Neuronal stem cell (in vitro differentiated cells): ENCODE measurements at regions not wholly inside any gene's neighbourhood (a gene's known extent, or its start where the extent isn't known, plus 50 kb on each side); places are given as distances from the start of the nearest gene placed in this dataset.

ENCODE experiments used
- DNase-seq: peaks from one replicate; pipeline ENCODE4 v3.0.0-alpha.2; 2013; ENCODE audit warnings: low spot score
- H2AFZ ChIP-seq: one replicate; pipeline ENCODE4 v1.6.1; 2013; ENCODE audit warnings: mild to moderate bottlenecking, low read length, inconsistent platforms
- H2AK5ac ChIP-seq: 2 replicates; pipeline ENCODE4 v1.6.1; 2013; ENCODE audit warnings: low read depth, mild to moderate bottlenecking, inconsistent platforms, low read length, moderate library complexity, mixed read lengths
- H2BK120ac ChIP-seq: 2 replicates; pipeline ENCODE4 v1.6.1; 2013; ENCODE audit warnings: low read depth, mild to moderate bottlenecking, inconsistent platforms, low read length, moderate library complexity, mixed read lengths
- H2BK12ac ChIP-seq: one replicate; pipeline ENCODE4 v1.6.1; 2013; ENCODE audit warnings: low read length, inconsistent platforms
- H2BK15ac ChIP-seq: 2 replicates; pipeline ENCODE4 v1.6.1; 2013; ENCODE audit warnings: mild to moderate bottlenecking, low read length, inconsistent platforms, mixed read lengths
- H2BK5ac ChIP-seq: one replicate; pipeline ENCODE4 v1.6.1; 2013; ENCODE audit warnings: inconsistent platforms, mild to moderate bottlenecking, low read length, moderate library complexity
- H3K14ac ChIP-seq: one replicate; pipeline ENCODE4 v1.6.1; 2013; ENCODE audit warnings: low read length, inconsistent platforms
- H3K18ac ChIP-seq: 2 replicates; pipeline ENCODE4 v1.6.1; 2013; ENCODE audit warnings: low read length, inconsistent platforms
- H3K23ac ChIP-seq: 2 replicates; pipeline ENCODE4 v1.6.1; 2013; ENCODE audit warnings: low read depth, mild to moderate bottlenecking, mixed read lengths, low read length, inconsistent platforms; ENCODE audit not compliant: poor library complexity
- H3K27ac ChIP-seq: replicated peaks from 3 replicates; pipeline ENCODE4 v1.5.1; 2013; ENCODE audit warnings: low read length, inconsistent platforms
- H3K27me3 ChIP-seq, 3 experiments: 2 replicates each; pipeline ENCODE4 v1.6.1; 2013; ENCODE audit warnings: low read length in 3 of 3, mild to moderate bottlenecking in 2 of 3, inconsistent platforms in 1 of 3, low read depth in 1 of 3, mixed read lengths in 1 of 3, moderate library complexity in 1 of 3; ENCODE audit not compliant: control insufficient read depth in 3 of 3, insufficient read depth in 3 of 3
- H3K36me3 ChIP-seq, 2 donors: replicated peaks in 1 of 2; 2 replicates each; pipeline ENCODE4 v1.6.1; 2013; ENCODE audit warnings: low read length in 2 of 2; ENCODE audit not compliant: control insufficient read depth in 2 of 2, insufficient read depth in 2 of 2
- H3K4ac ChIP-seq: 2 replicates; pipeline ENCODE4 v1.6.1; 2013; ENCODE audit warnings: inconsistent platforms, mild to moderate bottlenecking, low read length, moderate library complexity
- H3K4me1 ChIP-seq, 2 donors: 1 replicate in 1 of 2; 2 replicates in 1 of 2; pipeline ENCODE4 v1.6.1; 2013; ENCODE audit warnings: low read length in 2 of 2, low read depth in 1 of 2; ENCODE audit not compliant: control insufficient read depth in 2 of 2, insufficient read depth in 1 of 2
- H3K4me2 ChIP-seq: one replicate; pipeline ENCODE4 v1.6.1; 2013; ENCODE audit warnings: mild to moderate bottlenecking, low read length, inconsistent platforms; ENCODE audit not compliant: insufficient read depth, poor library complexity, severe bottlenecking
- H3K4me3 ChIP-seq, 2 donors: 2 replicates each; pipeline ENCODE4 v1.5.1; 2013; ENCODE audit warnings: low read length in 2 of 2, mild to moderate bottlenecking in 2 of 2, inconsistent platforms in 1 of 2, moderate library complexity in 1 of 2
- H3K79me1 ChIP-seq: one replicate; pipeline ENCODE4 v1.6.1; 2013; ENCODE audit warnings: low read depth, mild to moderate bottlenecking, inconsistent platforms, low read length, moderate library complexity
- H3K9ac ChIP-seq: one replicate; pipeline ENCODE4 v1.6.1; 2013; ENCODE audit warnings: mild to moderate bottlenecking, low read depth, low read length, inconsistent platforms; ENCODE audit not compliant: poor library complexity
- H3K9me3 ChIP-seq, 2 donors: replicated peaks in 1 of 2; 2 replicates each; pipeline versions ENCODE3 to v1.6.1; 2013; ENCODE audit warnings: low read length in 2 of 2, mild to moderate bottlenecking in 2 of 2, inconsistent platforms in 1 of 2, low read depth in 1 of 2, mixed read lengths in 1 of 2, moderate library complexity in 1 of 2; ENCODE audit not compliant: control insufficient read depth in 2 of 2, insufficient read depth in 1 of 2
- H4K8ac ChIP-seq: one replicate; pipeline ENCODE4 v1.6.1; 2013; ENCODE audit warnings: low read depth, mild to moderate bottlenecking, inconsistent platforms, low read length, moderate library complexity
- H4K91ac ChIP-seq: one replicate; pipeline ENCODE4 v1.6.1; 2013; ENCODE audit warnings: low read length, low read depth, mild to moderate bottlenecking, inconsistent platforms; ENCODE audit not compliant: poor library complexity
- WGBS, 2 donors: extraction: QIAGEN DNeasy Blood & Tissue Kit; methylation state at CpG; one replicate each; pipeline ENCODE4 v1.1.7; 2013; ENCODE audit warnings: missing lambda C conversion rate in 2 of 2, mixed read lengths in 1 of 2; ENCODE audit not compliant: insufficient read length in 2 of 2, insufficient replicate concordance in 1 of 2; ENCODE audit errors: extremely low coverage in 2 of 2; 5-methylcytosine and 5-hydroxymethylcytosine counted together

DNA sequence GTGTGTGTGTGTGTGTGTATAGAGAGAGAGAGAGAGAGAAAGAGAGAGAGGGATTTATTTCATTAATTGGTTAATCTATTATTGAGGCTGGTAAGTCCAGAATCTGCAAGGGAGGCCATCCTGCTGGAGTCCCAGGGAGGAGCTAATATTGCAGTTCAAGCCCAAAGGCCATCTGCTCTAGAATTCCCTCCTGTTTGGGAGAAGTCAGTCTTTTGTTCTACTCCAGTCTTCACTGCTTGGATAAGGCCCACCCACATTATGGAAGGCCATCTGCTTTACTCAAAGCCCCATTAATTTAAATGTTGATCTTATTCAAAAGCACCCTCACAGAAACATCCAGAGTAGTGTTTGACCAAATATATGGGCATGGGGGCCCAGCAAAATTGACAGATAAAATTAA lies 317.5 kb upstream of the RASGEF1B start:
- Histone ChIP-seq H3K36me3 (no peaks in the 10 kb centered on the region), H2BK5ac (no peak overlapping the region), H4K91ac (no peak overlapping the region), H2BK12ac (no peak overlapping the region), H3K9ac (no peak overlapping the region), H3K23ac (no peak overlapping the region), H3K27me3 (no peaks in the 10 kb centered on the region), H3K27ac (no peak overlapping the region), H2BK15ac (no peak overlapping the region), H3K79me1 (no peaks in the 10 kb centered on the region), H3K9me3 (no peaks in the 10 kb centered on the region), H3K4me2 (no peak overlapping the region), H2BK120ac (no peak overlapping the region), H3K14ac (no peak overlapping the region), H2AK5ac (no peak overlapping the region), H3K4me1 (no peaks in the 10 kb centered on the region), H4K8ac (no peak overlapping the region), H3K18ac (no peak overlapping the region), H2AFZ (no peak overlapping the region), H3K4ac (no peak overlapping the region), H3K4me3 (no peak overlapping the region)
- DNase-seq, result no peak

DNA sequence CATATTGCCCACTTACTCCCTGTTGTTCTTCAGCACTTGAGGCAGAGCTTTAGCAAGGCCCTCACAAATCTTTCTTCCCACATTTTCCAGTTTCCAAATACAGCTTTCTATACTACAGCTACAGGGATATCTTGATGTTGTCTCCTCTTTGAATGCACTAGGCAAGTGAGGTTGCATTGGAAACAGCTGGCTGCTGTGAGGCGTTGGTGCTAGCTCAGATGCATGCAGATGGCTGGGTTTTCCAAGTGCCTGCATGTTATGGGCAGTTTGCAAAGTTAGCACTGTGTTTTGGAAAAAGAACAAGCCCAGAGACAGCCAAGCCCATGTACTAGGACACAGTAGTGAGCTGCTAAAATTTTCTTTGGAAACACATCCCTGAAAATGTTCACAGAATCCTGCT lies 315.1 kb upstream of the RASGEF1B start:
- no peak overlapping the region for H4K8ac ChIP-seq
- no peak overlapping the region for H3K18ac ChIP-seq
- no peak overlapping the region for H2BK5ac ChIP-seq
- no peak overlapping the region for H2AFZ ChIP-seq
- no peak overlapping the region for H3K4me2 ChIP-seq
- H2BK120ac ChIP-seq, result no peak overlapping the region
- H3K4me1 ChIP-seq, result no peaks in the 10 kb centered on the region
- H3K79me1 ChIP-seq, result no peaks in the 10 kb centered on the region
- no peaks in the 10 kb centered on the region for H3K36me3 ChIP-seq
- H2BK12ac ChIP-seq, result no peak overlapping the region
- H3K4me3 ChIP-seq, result no peak overlapping the region
- no peak overlapping the region for H3K9ac ChIP-seq
- no peak overlapping the region for H3K14ac ChIP-seq
- H3K27ac ChIP-seq, result no peak overlapping the region
- no peaks in the 10 kb centered on the region for H3K9me3 ChIP-seq
- H4K91ac ChIP-seq, result no peak overlapping the region
- no peak overlapping the region for H2BK15ac ChIP-seq
- no peak overlapping the region for H3K23ac ChIP-seq
- DNase-seq, result no peak
- H2AK5ac ChIP-seq, result no peak overlapping the region
- no peak overlapping the region for H3K4ac ChIP-seq
- no CpG with 5 or more reads among the region's 1 CpG for WGBS, 2 donors
- no peaks in the 10 kb centered on the region for H3K27me3 ChIP-seq

DNA sequence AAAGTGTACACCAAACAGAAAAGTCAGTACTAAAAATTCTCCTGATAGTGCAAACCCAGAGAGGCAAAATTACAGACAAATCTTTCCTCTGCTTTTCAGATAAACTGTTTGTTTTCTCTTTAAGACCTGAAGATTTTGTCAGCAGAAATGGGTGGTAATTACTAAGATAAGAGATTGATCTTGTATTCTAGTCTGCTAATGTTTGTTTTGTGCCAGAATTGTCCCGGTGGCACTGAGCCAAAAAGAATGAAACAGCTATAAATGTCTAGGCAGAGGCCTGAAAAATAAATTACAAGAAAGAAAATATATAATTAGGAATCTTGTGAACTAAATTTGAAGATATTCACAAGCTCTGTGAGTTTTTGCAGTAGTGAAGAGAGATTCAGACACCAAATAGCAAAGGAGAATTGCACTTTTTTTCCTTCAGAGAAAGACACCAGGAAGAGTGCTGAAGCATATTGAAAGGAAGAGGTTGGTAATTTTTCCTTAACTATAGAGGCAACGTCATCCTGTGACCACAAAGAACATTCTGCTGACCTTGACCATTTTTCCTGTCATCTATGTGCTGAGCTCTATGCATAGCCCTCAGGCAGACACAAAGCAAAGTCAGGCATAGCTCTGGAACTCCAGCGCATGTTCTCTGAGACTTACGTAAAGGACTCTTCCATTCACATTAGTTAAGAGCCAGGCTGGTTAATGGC lies 314.5 kb upstream of the RASGEF1B start:
- Histone ChIP-seq H2BK120ac (no peak overlapping the region), H2BK12ac (no peak overlapping the region), H3K9me3 (no peaks in the 10 kb centered on the region), H2AFZ (no peak overlapping the region), H3K79me1 (no peaks in the 10 kb centered on the region), H3K14ac (no peak overlapping the region), H2BK15ac (no peak overlapping the region), H3K4me3 (no peak overlapping the region), H3K4me2 (no peak overlapping the region), H2AK5ac (no peak overlapping the region), H4K8ac (no peak overlapping the region), H3K18ac (no peak overlapping the region), H2BK5ac (no peak overlapping the region), H3K27ac (no peak overlapping the region), H3K9ac (no peak overlapping the region), H3K27me3 (no peaks in the 10 kb centered on the region), H3K23ac (no peak overlapping the region), H3K4ac (no peak overlapping the region), H3K36me3 (no peaks in the 10 kb centered on the region), H4K91ac (no peak overlapping the region), H3K4me1 (no peaks in the 10 kb centered on the region)
- no CpG with 5 or more reads among the region's 4 CpGs for WGBS, 2 donors
- no peak for DNase-seq

DNA sequence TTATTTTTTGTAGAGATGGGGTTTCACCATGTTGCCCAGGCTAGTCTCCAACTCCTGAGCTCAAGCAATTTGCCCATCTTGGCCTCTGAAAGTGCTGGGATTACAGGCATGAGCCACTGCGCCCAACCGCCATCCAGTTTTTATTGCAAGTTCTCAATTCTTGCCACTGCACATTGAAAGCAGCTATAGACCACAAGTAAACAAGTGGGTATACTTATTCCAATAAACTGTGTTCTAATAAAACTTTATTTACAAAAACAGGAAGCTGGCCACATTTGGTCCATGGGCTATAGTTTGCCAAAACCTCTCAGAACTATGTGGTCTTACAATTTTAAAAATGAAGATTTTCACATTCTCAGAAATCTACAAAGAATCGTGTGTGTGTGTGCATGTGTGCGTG lies 313.6 kb upstream of the RASGEF1B start:
- H2BK15ac ChIP-seq, result no peak overlapping the region
- no peak overlapping the region for H2BK12ac ChIP-seq
- H3K27ac ChIP-seq, result no peak overlapping the region
- no peak overlapping the region for H3K9ac ChIP-seq
- H3K79me1 ChIP-seq, result no peaks in the 10 kb centered on the region
- H3K4me2 ChIP-seq, result no peak overlapping the region
- no peak overlapping the region for H3K18ac ChIP-seq
- no peaks in the 10 kb centered on the region for H3K4me1 ChIP-seq
- no CpG with 5 or more reads among the region's 4 CpGs for WGBS, 2 donors
- no peak overlapping the region for H3K14ac ChIP-seq
- no peaks in the 10 kb centered on the region for H3K36me3 ChIP-seq
- no peak overlapping the region for H3K23ac ChIP-seq
- no peak overlapping the region for H2BK120ac ChIP-seq
- no peak overlapping the region for H4K8ac ChIP-seq
- no peak overlapping the region for H2AFZ ChIP-seq
- H3K4ac ChIP-seq, result no peak overlapping the region
- no peak overlapping the region for H3K4me3 ChIP-seq
- no peak overlapping the region for H2BK5ac ChIP-seq
- H3K27me3 ChIP-seq, result no peaks in the 10 kb centered on the region
- no peak overlapping the region for H2AK5ac ChIP-seq
- DNase-seq, result no peak
- no peaks in the 10 kb centered on the region for H3K9me3 ChIP-seq
- no peak overlapping the region for H4K91ac ChIP-seq
